Stimulated activated CD4-positive, alpha-beta T cell treated with anti-CD3 and anti-CD28 coated beads, Interleukin-15, amount 100 ng/mL, for 24 hours (primary cell): ENCODE measurements at regions not wholly inside any gene's neighbourhood (a gene's known extent, or its start where the extent isn't known, plus 50 kb on each side); places are given as distances from the start of the nearest gene placed in this dataset.

Source experiments
- DNase-seq: peaks from one replicate; pipeline ENCODE4 v3.0.0-alpha.2; 2020

GRCh38 chr5:136682986-136683385, 317.6 kb upstream of the TRPC7 start:
- no peak for DNase-seq

GRCh38 chr5:136679233-136679632, 313.9 kb upstream of the TRPC7 start:
- DNase-seq: no peak

- DNase-seq: no peak
Observed at GRCh38 chr5:136677217-136677616, 311.9 kb upstream of the TRPC7 start.

- no peak for DNase-seq
Observed at GRCh38 chr5:136676685-136677084, 311.3 kb upstream of the TRPC7 start.

GRCh38 chr5:136675769-136676168, 310.4 kb upstream of the TRPC7 start:
- no peak for DNase-seq

GRCh38 chr5:136674178-136674577, 308.8 kb upstream of the TRPC7 start:
- no peak for DNase-seq

GRCh38 chr5:136667789-136668188, 302.4 kb upstream of the TRPC7 start:
- no peak for DNase-seq

GRCh38 chr5:136666970-136667620, 301.8 kb upstream of the TRPC7 start:
- DNase-seq: no peak

GRCh38 chr5:136665331-136665730, 300.0 kb upstream of the TRPC7 start:
- no peak for DNase-seq

- DNase-seq: no peak
Observed at GRCh38 chr5:136661026-136661425, 295.7 kb upstream of the TRPC7 start.

- DNase-seq: no peak
Observed at GRCh38 chr5:136656811-136657210, 291.5 kb upstream of the TRPC7 start.

- no peak for DNase-seq
Observed at GRCh38 chr5:136655468-136655867, 290.1 kb upstream of the TRPC7 start.

GRCh38 chr5:136646915-136647314, 281.6 kb upstream of the TRPC7 start:
- no peak for DNase-seq

- DNase-seq: no peak
Observed at GRCh38 chr5:136642976-136643375, 277.6 kb upstream of the TRPC7 start.

- DNase-seq: no peak
Observed at GRCh38 chr5:136639616-136640015, 274.3 kb upstream of the TRPC7 start.

- DNase-seq: no peak
Observed at GRCh38 chr5:136638084-136638483, 272.7 kb upstream of the TRPC7 start.

- DNase-seq: no peak
Observed at GRCh38 chr5:136636001-136636400, 270.7 kb upstream of the TRPC7 start.

- DNase-seq: no peak
Observed at GRCh38 chr5:136631186-136631585, 265.8 kb upstream of the TRPC7 start.

- no peak for DNase-seq
Observed at GRCh38 chr5:136629125-136629792, 263.9 kb upstream of the TRPC7 start.

GRCh38 chr5:136626531-136626930, 261.2 kb upstream of the TRPC7 start:
- no peak for DNase-seq

GRCh38 chr5:136622747-136623146, 257.4 kb upstream of the TRPC7 start:
- no peak for DNase-seq

GRCh38 chr5:136621743-136622142, 256.4 kb upstream of the TRPC7 start:
- no peak for DNase-seq

GRCh38 chr5:136620621-136621020, 255.3 kb upstream of the TRPC7 start:
- no peak for DNase-seq

GRCh38 chr5:136620016-136620419, 254.7 kb upstream of the TRPC7 start:
- DNase-seq: no peak

GRCh38 chr5:136619556-136619955, 254.2 kb upstream of the TRPC7 start:
- DNase-seq: no peak
